ENCODE measurements at regions not wholly inside any gene's neighbourhood (a gene's known extent, or its start where the extent isn't known, plus 50 kb on each side); places are given as distances from the start of the nearest gene placed in this dataset.

DNA sequence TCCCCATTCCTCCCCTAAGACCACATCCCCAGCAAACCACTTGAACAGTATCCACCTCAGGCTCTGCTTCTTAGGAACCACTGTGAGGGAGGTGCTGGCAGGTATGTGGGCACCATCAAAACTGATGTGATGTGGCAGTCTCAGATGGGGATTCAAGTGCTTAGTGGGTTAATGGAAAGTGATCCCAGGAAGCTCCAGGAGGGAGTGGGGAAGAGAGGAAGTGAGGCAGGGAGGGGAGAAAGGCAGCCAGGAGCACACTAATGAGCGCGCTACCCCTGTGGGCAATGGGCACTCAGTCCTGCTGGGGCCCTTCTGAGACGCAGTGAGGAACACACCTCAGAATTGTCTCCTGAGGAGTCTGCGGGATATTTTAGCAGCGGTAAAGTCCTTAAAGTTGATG lies 263.1 kb upstream of the MOCS1 start:
- DNase-seq (ENCODE audit: low read depth in 2 of 3, low spot score in 2 of 3), result no peak

DNA sequence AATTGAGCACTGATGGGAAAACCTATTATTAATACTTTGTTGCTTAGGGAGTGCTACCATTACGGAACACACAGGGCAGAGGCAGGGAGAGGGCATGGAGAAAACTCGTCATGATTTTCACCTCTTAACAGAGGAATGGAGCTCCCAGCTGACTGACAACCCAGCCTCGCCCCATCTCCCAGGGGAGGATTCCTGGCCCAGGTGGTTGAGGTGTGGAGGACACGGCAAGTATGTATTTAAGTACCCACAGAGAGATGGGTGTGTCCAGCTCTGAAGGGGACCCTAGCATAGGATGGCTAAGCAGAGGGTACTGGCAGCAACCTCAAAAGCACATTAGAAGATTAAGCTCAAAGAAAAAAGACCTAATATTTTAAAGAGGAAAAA lies 261.9 kb upstream of the MOCS1 start:
- no peak for DNase-seq (ENCODE audit: low read depth in 2 of 3, low spot score in 2 of 3)

DNA sequence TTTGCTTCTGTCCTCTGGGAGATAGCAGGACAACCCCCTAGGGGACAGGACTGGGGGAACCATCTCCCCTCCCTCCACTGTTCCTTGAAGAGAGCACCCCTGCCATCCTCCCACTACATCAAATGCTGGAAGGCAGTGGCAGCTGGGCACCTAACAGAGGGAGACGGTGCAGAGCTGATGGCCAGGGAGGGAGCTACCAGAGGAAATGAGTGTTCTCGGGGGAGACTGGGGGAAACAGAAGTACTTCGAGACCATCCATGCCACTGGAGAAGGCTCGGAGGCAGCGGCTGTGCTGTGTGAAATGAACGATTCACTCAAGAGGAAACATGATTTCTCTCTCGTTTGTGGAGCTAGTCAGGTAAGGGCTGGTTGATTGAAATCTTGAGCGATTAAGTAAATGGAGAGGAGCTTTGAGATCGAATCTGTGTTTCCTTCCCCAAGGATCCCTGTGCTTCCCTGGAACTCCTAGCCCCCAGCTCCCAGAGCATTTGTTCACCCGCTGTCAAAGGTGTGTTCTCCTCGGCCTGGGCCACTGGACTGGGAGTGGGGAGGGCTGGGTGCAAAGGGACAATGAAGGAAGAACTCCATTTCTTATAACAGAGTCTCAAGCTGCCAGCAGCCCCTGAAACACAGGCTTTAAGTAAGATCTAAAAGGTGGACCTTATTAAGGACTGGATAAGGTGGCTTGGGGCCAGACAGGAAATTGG lies 261.3 kb upstream of the MOCS1 start:
- DNase-seq (ENCODE audit: low read depth in 2 of 3, low spot score in 2 of 3), result no peak

DNA sequence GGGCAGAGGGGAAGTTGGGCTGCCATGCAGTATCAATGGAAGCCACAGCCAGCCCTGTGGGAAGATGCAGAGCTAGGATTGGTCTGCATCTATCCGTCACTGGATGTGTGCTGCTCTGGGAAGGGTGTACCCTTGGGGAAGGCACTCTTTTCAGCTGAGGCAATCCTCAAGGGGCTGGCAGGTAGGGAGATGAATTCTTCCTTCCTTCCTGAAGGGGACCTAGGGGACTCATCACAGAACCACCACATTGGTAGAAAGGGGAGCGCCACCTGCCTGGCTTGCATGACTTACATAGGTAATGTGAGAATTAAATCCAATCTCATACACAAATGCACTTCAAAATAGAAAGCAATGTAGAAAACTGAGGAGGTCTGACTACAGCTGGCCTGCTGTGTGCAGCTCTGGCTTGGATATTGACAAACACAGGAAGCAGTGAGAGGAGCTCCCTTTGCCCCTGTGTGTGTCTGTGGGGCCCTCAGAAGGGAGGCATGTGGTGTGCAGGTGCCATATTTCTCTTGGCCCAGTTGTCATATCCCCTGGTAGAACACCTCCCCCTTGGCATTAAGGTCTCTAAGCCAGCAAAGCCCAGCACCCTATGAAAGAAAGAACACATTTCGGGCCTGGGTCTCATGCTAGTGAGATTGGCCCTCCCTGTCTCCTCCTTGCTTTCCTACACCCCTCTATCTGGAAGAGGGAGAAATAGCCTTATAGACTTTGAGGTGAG lies 260.3 kb upstream of the MOCS1 start:
- no peak for DNase-seq (ENCODE audit: low read depth in 2 of 3, low spot score in 2 of 3)

DNA sequence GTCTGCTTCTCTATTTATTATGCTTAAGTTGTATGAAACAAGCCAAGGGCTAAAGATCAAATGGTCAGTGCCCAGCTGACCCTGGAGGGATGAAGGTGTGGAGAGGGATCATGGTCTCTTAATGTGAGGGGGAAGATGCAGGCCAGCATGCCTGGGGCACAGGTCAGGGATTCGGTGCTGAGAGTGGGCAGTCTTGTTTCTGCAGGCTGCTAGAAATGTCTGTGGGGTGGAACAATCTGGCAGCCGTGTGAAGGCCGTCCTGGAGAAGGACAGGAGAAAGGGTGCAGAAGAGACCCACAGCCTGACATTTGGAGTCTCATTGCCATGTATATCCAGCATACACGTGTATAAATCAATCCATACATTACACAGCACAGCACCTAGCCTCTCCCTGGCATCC lies 258.3 kb upstream of the MOCS1 start:
- no peak for DNase-seq (ENCODE audit: low read depth in 2 of 3, low spot score in 2 of 3)

DNA sequence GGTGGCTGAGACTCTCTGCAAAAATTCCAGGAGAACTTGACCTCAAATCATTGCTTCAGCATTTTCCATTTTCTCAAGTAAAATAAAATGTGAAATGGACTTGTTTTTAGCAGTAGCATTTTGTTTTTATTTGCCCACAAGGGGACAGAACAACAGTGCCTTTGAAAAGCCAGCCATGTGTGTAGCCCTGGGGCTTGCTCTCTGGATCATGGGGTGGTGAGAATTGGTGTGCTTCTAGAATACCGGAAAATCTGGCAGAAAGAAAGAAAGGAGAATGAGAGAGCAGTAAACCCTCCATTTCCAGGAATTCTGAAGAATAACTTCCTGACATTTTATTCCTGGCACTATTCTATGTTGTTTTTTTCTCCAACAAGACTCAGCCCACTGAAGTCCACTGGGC lies 254.7 kb upstream of the MOCS1 start:
- no peak for DNase-seq (ENCODE audit: low read depth in 2 of 3, low spot score in 2 of 3)

DNA sequence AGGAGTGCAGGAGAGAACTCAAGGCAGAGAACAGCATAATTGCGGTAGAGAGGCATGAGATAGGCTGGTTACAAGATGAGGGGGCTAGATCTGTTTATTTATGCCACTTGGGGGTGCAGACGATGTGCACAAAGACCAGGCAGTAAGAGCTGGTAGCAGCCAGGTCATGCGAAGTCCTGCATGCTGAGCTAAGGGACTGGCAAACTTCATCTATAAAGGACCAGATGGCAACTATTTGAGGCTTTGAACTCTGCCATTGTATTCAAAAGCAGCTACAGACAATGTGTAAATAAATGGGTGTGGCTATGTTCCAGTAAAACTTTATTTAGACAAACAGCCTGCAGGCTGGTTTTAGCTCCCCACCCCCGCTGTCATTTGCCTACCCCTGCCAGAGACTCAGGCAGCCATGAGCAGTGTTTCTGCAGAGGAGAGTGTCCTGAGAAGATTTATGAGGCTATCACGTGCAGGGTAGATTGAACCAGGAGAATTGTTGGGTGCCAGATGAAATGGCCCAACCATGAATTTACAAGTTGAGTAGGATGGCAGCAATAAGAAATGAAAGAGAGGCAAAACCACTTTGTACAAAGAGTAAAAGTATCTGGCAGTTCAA lies 253.4 kb upstream of the MOCS1 start:
- no peak for DNase-seq (ENCODE audit: low read depth in 2 of 3, low spot score in 2 of 3)

DNA sequence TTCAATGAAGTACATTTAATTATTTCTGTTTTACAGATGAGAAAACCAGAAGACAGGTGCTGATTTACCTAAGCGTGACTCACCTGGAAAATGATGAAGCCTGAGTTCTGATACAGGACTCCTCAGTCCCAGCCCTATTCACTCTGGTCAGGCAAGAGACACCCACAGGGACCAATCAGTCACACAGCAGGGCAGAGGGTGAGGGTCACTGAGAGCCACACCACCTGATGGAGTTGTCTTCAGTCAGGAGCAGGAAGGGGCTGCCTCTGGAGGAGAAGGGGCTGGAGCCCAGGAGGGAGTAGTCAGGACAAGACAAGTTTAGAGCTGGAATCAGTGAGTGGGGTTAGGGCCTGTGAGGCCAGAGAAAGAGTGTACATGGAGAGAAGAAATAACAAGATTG lies 251.2 kb upstream of the MOCS1 start:
- DNase-seq (ENCODE audit: low read depth in 2 of 3, low spot score in 2 of 3), result no peak

DNA sequence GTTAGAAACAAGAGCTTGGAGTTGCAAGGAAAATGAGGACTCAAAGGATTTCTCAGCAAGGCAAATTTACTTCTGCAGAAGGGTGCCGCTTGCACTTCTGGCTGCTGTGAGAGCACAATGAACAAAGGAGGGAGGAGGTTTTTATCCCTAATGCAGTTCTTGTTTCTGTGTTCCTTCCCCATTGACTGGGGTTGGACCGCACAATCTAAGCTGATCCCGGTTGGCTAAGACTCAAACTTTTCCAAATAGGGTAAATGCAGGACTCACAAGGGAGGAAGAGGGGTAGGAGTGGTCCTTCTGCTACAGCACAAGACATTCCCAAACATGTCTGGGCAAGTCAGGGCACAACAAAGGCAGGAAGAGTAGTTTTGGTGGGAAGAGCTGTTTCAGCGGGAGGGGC lies 249.6 kb upstream of the MOCS1 start:
- no peak for DNase-seq (ENCODE audit: low read depth in 2 of 3, low spot score in 2 of 3)

DNA sequence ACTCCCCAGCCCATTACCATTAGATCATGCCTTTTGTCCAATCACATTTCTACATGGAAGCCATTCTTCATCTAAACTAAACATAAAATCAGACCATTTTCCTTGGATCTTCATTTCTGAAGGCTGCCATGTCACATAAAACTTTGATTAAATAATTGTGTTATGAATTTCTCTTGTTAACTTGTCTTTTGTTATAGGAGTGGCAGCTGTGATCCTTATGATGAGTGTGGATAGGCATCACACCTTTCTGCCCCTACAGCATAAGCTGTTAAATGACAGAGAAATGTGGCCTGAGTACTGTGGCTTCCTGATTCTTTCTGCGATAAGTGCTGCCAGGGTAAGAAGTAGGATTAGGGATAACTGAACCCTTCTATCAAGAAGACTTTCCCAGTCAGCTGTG lies 247.1 kb upstream of the MOCS1 start:
- DNase-seq (ENCODE audit: low read depth in 2 of 3, low spot score in 2 of 3), result no peak

DNA sequence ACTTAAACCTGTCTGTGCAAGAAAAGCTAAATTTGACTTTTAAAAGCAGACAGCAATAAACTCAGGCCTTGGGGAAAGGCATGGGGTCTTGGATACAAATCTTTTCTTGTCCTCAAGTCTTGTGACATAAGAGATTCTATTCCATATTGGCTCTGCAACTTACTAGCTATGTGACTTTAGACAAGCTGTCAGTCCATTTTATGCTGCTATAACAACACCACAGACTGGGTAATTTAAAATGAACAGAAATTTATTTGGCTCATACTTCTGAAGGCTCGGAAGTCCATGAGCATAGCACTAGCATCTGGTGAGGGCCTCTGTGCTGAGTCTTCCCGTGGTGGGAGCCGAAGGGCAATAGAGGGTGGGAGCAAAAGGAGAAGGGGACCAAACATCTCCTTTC lies 246.0 kb upstream of the MOCS1 start:
- no peak for DNase-seq (ENCODE audit: low read depth in 2 of 3, low spot score in 2 of 3)

DNA sequence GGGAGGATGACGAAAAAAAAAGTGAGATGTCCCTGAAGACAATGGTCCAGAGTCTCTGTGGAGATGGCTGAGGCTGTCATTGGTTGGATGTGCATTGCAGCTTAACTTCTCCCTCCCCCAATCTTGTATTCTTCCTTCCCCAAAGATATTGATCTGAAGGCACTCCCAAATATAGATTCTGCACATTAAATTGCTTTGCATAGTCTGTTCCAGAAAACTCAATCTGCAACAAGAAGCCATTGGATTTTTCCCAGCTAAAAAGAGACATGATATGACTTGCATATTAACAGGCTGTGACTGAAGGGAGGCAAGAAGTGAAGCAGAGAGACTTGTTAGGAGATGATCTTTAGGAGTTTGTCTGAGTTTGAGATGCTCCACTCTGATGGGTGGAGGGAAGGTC lies 245.2 kb upstream of the MOCS1 start:
- no peak for DNase-seq (ENCODE audit: low read depth in 2 of 3, low spot score in 2 of 3)

DNA sequence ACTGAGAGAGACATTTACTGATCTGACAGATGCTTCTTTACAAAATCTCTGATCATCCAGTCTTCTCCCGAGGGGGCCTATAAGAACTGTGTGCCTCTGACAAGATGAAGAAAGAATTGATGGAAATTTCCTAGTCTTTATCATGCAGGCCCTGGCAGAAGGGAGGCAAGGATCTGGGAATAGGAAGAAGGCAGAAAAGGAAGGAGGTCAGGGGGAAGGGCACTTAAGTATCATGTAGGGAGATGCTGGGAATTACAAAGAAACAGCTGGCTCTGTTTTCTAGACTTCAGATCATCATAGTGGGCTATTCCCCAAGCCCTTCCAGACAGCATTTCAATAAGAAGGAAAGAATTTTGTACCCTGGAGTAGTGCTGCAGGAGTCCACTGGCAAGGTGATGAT lies 243.3 kb upstream of the MOCS1 start:
- no peak for DNase-seq (ENCODE audit: low read depth in 2 of 3, low spot score in 2 of 3)

DNA sequence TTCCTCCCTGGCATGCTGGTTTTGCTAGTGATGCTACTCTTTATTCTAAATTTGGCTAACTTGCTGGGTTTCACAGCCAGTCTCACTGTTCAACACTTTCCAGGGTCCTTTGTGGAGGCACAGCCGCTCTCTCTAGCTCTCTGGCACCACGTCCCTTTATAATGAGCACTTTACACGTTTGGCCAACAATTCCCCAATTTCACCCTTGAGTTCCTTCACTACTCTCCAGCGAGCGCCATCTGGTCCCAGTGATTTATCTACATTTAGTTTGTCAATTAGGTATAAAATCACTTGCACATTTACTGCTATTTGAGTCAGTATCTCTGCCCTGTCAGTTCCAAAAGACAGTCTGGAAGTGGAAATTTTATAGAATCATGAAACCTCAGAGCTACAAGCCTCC lies 241.9 kb upstream of the MOCS1 start:
- no peak for DNase-seq (ENCODE audit: low read depth in 2 of 3, low spot score in 2 of 3)

DNA sequence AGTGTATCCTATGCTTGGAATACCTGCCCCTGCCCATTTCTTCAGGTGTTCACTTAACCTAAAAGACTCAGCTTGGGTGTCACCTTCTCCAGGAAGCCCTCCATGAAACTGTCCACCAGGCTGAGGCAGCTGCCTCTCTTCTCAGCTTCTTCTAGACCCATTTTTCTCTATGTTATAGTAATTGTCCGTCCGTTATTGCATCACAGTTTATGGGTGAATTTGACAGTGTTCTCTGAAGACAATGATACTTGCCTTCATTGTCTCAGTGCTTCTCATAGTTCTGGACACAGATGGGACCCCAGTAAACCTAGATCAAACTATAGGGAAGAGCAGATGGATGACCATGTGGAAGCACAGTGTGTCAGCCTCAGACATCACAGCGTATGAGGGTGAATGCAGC lies 238.0 kb upstream of the MOCS1 start:
- no peak for DNase-seq (ENCODE audit: low read depth in 2 of 3, low spot score in 2 of 3)

DNA sequence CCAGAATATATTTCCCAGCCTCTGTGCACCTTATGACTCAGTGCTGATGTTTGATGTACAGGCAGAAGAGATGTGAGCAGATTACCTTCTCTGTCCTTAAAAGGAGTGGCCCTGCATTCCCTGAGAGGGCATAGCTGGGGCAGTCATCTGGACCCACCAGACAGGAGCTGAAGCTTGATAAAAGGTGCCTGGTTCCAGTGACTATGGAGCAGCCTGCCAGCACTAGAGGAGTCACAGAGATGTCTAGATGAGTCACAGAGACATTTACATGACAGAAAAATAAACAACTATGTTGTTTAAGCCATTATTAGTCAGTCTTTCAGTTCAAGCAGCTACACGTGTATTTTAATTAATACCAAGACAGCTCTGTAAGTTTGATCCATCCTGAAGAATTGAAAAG lies 237.1 kb upstream of the MOCS1 start:
- DNase-seq (ENCODE audit: low read depth in 2 of 3, low spot score in 2 of 3), result no peak

DNA sequence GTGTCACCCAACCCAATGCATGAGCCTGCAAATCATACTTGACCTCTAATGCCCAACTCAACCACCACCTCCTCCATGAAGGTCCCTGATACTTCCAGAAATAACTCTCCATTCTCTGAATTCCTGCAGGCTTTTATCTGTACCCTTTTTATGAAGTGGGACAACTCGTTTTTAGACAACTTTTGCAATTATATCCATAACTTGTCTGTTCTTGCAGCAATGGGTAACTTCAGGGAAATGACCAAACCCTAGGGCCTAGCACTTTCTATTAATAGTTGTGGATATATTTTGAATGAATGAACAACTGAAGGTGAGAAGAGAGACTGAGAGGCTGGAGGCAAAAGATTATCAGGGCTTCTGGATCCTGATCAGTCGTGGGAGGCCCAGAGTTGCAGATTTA lies 236.6 kb upstream of the MOCS1 start:
- DNase-seq (ENCODE audit: low read depth in 2 of 3, low spot score in 2 of 3), result no peak

DNA sequence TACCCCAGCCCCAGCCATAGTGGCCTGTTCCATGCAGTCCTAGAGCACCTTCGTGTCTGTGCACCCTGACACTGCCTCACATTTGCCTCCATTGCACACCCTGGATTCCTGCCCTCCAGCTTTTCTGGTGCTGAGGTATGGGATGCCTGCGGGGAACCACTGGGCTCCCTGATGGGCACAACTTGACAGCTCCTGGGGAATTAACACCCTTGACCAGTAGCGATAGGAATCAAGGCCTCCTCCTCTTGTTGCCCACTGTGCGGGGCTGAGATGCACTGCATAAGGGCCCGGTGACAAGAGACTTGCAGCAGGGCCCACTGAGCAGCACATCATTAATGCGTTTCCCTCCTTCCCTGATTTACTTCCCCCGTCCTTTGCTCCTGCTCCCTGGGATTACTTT lies 235.6 kb upstream of the MOCS1 start:
- no peak for DNase-seq (ENCODE audit: low read depth in 2 of 3, low spot score in 2 of 3)

DNA sequence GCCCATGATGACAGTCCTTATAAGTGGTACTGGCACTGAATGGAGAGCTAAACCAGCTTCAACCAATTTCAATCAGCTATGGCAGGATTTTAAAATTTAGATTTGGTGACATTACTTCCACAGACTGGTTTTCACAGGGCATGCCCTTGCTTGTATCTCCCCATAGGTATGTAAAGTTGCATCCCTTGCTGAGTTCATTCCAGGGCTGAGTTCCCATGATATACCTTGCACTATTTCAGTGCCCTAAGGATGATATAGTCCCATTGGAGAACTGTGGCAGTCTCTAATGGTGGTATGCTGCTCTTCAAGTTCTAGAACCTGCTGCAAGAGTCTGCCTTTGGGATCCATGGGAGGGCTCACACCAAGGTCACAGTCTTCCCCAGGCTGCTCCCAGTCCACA lies 232.7 kb upstream of the MOCS1 start:
- no peak for DNase-seq (ENCODE audit: low read depth in 2 of 3, low spot score in 2 of 3)

DNA sequence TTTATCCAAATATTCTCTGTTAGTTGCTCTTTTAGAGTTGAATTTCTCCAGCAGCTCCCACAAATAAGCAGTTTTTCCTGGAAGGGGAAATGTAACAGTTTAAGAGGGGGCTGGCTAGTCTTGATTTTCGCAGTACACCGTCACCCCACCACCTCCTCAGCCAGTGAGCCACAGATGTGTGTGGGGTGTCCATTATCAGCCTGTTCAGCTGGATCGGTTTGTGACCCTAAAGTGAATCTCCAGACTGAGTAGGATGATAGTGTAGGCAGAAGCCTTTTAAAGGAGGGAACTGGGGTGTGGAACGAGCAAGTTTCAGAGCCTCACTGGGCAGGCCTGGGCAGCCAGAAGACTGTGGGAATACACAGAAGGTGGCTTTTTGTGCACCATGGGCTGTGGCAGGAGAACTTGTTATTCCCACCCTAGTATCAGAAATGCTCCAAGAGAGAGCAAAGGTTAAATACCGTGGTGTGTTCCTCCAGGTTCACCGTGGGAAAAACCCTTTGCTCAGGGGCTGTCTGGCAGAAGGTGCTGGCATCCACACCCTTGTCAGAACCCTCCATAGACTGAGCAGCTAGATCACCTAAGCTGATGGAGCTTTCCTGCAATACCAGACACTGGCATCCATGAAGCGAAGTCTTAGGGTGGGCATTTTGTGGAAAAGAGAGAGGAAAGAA lies 230.9 kb upstream of the MOCS1 start:
- DNase-seq (ENCODE audit: low read depth in 2 of 3, low spot score in 2 of 3), result no peak

DNA sequence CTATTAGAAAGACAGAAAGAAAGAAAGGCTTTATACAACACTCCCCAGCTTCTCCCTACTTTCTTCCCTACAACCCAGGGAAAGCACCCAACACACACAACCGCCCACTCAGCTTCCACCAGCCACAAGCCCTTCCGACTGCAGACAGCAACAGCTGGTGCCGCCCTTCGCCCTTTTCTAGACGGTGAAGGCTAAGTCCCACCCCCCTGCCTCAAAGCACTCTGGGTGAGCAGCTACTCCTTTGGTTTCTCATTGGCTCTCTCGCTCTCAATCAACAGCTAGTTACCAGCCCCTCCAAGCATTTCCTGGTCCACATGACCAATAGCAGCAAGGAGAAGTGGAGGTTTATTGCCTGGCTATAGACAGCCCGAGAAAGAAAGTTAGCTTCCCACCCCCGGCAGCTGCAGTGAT lies 230.1 kb upstream of the MOCS1 start:
- DNase-seq (ENCODE audit: low read depth in 2 of 3, low spot score in 2 of 3), result no peak

DNA sequence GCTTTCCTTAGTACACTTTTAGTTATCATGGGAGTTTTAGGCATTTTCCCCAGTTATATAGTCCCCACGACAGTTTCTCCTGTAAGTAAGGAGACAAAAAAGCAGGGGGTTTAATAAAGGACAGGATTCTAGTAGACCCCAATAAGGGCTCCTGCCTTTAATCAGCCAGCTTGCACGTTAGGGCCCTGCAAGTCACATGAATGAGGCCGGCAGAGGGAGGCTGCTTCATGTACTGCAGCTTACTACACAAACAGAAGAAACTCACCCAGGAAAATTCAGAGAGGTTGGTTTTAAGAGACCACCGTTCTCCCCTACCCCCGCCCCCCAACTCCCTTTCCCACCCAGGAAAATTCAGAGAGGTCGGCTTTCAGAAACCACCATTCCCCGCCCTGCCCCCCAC lies 229.7 kb upstream of the MOCS1 start:
- no peak for DNase-seq (ENCODE audit: low read depth in 2 of 3, low spot score in 2 of 3)
